ENCODE measurements at regions not wholly inside any gene's neighbourhood (a gene's known extent, or its start where the extent isn't known, plus 50 kb on each side); places are given as distances from the start of the nearest gene placed in this dataset.

GRCh38 chr3:178152031-178152806 is 384.0 kb upstream of the KCNMB2 start:
- no peak for DNase-seq

DNA sequence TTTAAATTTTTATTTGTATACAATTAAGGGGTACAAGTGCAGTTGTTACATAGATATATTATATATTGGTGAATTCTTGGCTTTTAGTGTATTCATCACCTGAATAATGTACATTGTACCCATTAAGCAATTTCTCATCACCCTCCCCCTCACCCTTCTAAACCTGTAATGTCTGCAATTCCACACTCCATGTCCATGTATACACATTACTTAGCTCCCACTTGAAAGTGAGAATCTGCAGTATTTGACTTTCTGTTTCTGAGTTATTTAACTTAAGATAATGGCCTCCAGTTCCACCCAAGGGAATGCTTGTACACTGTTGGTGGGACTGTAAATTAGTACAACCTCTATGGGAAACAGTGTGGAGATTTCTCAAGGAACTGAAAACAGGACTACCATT is 383.2 kb upstream of the KCNMB2 start:
- DNase-seq: no peak

DNA sequence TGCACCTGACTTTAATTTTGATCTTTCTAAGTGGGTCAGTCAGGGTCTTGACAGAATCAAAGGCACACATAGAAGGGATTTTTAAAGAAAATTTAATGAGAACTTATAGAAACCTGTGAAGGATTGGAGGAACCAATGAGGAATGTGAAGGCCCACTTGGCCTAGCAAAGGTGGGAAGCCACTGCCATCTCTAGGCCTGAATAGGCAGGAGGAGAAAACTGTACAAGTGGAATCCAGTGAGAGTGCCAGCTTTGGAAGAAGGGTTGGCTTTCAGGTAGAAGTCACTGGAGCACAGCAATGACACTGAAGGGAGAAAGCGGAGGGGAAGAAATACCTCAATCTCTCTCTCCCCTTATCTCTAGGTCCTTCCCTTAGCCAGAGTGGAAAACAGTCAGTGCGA is 380.7 kb upstream of the KCNMB2 start:
- DNase-seq: no peak

GRCh38 chr3:178156301-178156700 is 379.9 kb upstream of the KCNMB2 start:
- no peak for DNase-seq

GRCh38 chr3:178159691-178160220 is 376.5 kb upstream of the KCNMB2 start:
- no peak for DNase-seq

DNA sequence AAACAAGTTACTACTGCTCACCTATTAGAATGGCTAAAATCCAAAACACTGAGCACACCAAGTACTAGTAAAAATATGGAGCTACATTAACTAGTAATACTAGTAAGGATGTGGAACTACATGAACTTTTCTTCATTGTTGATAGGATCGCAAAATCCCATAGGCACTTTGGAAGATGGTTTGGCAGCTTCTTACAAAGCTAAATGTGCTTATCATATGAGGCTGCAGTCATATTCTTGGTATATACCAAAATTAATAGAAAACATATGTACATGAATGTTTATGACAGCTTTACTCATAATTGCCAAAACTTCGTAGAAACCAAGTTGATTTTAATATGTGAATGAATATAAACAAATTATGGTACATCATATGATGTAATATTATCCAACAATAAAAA is 366.8 kb upstream of the KCNMB2 start:
- DNase-seq: no peak

DNA sequence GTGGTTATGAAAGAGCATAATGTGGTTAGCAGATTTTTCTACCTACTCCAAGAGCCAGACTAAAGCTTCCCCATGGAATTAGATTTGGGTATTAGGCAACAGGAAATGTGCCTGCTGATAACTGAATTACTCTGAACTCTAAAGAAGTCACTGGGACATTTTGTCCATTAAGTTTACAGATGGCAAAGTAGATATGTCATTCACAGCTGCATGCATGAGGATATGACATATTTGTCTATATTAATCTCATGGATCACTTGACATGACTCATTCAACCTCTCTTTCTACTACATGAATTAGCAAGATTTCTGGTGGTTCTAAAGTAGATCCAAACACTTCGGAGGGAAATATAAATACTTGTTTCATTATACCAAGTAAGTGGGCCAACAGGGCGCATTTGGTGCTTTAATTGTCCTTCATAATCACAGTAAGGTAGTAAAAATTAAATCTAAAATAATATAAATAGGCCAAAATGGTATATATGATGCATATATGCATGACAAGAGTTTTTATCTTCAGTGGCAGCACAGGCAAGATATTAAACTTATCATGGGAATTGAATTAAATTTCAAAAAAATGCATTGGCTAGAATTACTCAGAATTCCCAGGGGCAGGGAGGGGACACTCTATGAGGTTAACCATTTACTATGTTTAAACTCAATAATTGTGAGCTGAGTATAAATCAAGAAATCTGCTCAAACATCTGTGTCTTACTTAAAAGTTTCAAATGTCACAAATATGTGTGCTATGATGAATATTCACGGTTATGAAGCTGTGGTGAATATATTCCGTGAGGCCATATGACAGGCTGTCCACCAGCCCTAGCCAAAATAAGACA is 365.3 kb upstream of the KCNMB2 start:
- no peak for DNase-seq

DNA sequence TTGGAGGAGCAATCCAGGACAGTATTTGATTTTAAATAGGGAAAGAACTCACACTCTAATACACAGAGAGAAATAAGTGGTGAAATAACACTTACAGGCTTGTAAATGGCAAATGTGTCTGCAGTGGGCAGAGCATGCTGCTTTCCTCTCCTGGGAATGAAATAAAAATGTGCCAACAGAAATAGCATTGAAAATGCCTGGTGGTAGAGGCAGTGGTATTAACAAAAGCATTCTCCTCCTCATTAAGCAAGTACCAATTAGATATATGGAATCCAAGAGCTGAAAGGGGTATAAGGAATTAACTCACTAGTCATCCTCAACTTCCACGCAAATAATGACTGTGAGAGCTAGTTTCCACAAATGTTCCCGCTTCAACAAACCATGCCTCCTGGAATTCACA is 364.1 kb upstream of the KCNMB2 start:
- DNase-seq: no peak

DNA sequence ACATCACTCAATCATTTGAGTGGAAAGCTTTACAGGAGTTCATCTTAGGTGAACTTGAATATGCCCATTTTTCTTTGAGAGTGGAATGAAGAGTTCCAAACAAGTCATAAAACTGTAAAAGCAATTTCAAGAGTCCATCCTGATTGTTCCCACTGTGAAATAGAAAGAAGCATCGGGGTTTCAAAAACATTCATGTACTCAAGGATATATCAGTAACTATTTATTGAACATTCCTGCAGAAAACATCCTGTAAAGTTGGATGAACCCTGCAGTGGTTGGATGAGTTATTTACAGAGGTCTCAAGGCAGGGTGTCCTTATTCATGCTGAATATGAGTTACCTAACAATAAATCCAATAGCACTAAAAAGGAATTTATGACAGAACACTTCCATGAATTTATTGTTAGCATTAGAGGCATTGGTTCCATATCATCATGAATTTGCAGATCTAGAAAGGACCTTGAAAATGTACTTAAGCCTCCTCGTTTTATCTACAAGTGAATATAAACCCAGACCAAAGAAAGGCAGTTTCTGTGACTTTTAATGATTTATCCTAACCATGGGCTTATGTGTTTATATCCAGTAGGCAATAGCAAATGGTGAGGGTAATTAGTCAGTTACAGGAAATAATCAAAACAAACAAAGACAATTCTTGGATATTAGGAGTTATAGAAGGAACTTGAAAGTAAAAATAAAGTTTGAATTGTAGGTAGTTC is 361.9 kb upstream of the KCNMB2 start:
- no peak for DNase-seq

- DNase-seq: no peak
Measured at GRCh38 chr3:178181088-178181487, 355.1 kb upstream of the KCNMB2 start.

- no peak for DNase-seq
Measured at GRCh38 chr3:178181784-178182183, 354.5 kb upstream of the KCNMB2 start.

- DNase-seq: no peak
Measured at GRCh38 chr3:178182337-178182779, 353.9 kb upstream of the KCNMB2 start.

GRCh38 chr3:178184833-178185232 is 351.4 kb upstream of the KCNMB2 start:
- no peak for DNase-seq

DNA sequence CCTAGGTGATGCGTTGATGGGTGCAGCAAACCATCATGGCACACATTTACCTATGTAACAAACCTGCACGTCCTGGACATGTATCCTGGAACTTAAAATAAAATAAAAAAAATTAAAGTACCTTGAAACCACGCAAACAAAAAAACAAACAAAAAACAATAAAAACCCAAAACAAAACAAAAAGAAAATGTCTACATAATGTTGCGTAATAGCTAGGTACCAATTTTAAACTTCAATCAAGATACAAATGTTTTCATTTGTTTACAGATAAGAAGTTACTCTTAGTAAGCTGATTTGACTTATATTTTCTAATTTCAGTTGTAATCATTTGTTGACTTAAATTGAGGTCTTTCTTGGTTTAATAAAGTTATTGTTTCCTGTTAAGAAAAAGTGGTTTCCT is 349.6 kb upstream of the KCNMB2 start:
- DNase-seq: no peak

GRCh38 chr3:178189854-178190253 is 346.4 kb upstream of the KCNMB2 start:
- no peak for DNase-seq

DNA sequence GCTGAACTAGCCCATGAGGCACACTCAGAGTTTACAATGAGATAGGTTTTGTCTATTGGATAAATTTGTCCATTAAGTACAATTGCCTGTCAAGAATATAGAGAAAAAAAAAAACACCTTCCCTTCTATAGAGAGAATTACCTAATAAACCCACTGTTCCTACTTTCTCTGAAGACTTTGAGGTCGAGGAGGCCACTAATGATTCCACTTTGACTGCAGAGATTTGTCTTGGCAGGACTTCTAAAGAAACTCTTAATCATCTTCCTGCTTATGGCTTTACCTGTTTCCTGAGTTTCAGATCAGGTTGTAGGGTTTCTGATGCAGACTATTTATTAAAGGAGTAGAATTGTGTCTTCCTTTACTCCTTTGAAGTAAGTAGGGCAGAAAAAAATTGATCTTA is 342.4 kb upstream of the KCNMB2 start:
- no peak for DNase-seq

DNA sequence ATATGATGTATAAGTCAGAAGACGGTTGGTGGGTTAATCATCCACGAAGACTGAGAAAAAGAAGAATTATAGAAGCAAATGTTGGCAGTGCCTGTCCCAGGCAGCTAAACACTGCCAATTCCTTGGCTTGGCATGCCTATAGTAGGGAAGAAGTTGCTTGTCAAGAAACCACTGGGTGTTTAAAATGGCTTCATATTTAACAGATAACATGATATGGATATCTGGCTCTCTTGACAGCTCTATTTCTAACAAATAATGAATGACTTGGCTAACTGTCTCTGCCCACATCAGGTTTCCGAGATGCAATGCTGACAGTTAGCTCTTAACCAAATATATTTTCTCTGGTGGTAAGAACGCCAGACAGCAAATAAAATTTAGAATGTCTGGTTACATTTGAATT is 341.7 kb upstream of the KCNMB2 start:
- no peak for DNase-seq

DNA sequence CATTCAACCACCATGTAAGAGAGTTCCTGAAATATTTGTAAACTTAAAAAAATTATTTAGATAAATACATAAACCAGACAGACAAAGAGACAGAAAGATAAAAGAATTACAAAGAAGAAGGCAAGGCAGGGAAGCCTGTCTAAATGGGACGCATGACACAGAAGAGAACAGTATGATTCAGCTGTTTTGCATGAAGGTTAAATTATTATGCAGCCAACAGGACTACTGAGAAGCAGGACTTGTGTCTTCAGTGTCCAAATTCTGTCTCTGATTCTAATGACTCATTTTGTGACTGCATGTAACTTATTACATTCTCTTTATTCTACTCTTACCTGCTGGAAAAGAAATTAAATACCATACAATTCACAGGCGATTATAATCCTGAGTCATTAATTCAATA is 340.4 kb upstream of the KCNMB2 start:
- no peak for DNase-seq

DNA sequence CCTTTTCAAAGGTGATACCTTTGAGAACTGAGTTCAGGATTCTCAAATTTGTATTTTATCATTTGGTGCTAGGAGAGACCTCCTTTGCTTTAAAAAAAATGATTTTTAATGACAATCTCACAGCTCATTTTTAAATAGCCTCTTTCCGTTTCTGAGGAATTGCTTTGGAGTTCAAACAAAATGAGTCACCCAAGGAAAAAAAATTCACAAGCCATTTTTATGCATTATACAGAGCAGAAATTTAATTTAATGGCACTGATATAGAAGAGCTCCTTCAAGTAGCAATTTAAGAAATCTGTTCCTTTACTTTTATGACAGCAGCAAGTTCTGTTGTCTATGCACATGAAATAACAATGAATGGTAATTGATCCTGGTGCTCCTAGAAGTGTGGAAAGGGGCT is 337.9 kb upstream of the KCNMB2 start:
- no peak for DNase-seq

GRCh38 chr3:178200316-178200715 is 335.9 kb upstream of the KCNMB2 start:
- DNase-seq: no peak

- no peak for DNase-seq
Measured at GRCh38 chr3:178201714-178202113, 334.5 kb upstream of the KCNMB2 start.

DNA sequence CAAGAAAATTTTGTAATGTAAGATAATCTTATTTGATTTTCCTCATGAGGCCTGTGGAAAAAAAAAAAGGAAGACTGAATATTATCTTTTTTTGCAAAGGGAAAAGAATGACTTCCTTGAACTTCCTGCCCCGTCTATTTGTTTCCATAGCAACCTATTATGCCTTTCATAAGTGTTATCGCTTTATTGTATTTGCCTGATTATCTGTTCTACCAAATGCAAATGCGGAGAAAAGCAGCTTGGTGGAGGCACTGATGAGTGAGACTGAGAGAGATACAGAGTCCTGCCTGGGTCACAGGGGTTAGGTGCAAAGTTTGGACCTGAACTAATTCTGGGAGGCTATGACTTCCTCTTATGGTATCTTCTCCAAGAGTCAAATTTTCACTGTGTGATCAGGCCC is 334.0 kb upstream of the KCNMB2 start:
- DNase-seq: no peak

- no peak for DNase-seq
Measured at GRCh38 chr3:178203165-178203564, 333.1 kb upstream of the KCNMB2 start.

Data from NCI-H1048 (cell line).